ENCODE measurements at regions not wholly inside any gene's neighbourhood (a gene's known extent, or its start where the extent isn't known, plus 50 kb on each side); places are given as distances from the start of the nearest gene placed in this dataset.
"Not testable (repeated sequence)": the region's sequence is repeated elsewhere in the genome, so short reads cannot be mapped to it uniquely, and the experiment has no call there.

GRCh38 chr3:15903759-15904720 lies 106.3 kb upstream of the ANKRD28 start:
- DNase-seq: no peak

GRCh38 chr3:15905041-15905440 lies 107.3 kb upstream of the ANKRD28 start:
- DNase-seq: no peak

GRCh38 chr3:15907403-15907802 lies 109.6 kb upstream of the ANKRD28 start:
- not testable (repeated sequence) for DNase-seq

GRCh38 chr3:15918988-15919387 lies 121.2 kb upstream of the ANKRD28 start:
- no peak for DNase-seq

GRCh38 chr3:15919971-15920370 lies 122.2 kb upstream of the ANKRD28 start:
- no peak for DNase-seq

- DNase-seq: no peak
Measured at GRCh38 chr3:15923640-15924405, 126.0 kb upstream of the ANKRD28 start.

GRCh38 chr3:15924914-15925313 lies 127.1 kb upstream of the ANKRD28 start:
- no peak for DNase-seq

GRCh38 chr3:15926871-15927270 lies 129.1 kb upstream of the ANKRD28 start:
- DNase-seq: no peak

- DNase-seq: no peak
Measured at GRCh38 chr3:15927969-15928368, 130.2 kb upstream of the ANKRD28 start.

- no peak for DNase-seq
Measured at GRCh38 chr3:15929944-15930571, 132.3 kb upstream of the ANKRD28 start.

- no peak for DNase-seq
Measured at GRCh38 chr3:15932348-15933300, 134.8 kb upstream of the ANKRD28 start.

- no peak for DNase-seq
Measured at GRCh38 chr3:15933439-15934139, 135.8 kb upstream of the ANKRD28 start.

- no peak for DNase-seq
Measured at GRCh38 chr3:15934389-15935195, 136.8 kb upstream of the ANKRD28 start.

- no peak for DNase-seq
Measured at GRCh38 chr3:15936312-15936711, 138.5 kb upstream of the ANKRD28 start.

GRCh38 chr3:15940641-15941040 lies 142.9 kb upstream of the ANKRD28 start:
- DNase-seq: no peak

GRCh38 chr3:15941457-15941856 lies 143.7 kb upstream of the ANKRD28 start:
- not testable (repeated sequence) for DNase-seq

GRCh38 chr3:15941958-15942357 lies 144.2 kb upstream of the ANKRD28 start:
- no peak for DNase-seq

GRCh38 chr3:15942462-15942861 lies 144.7 kb upstream of the ANKRD28 start:
- no peak for DNase-seq

GRCh38 chr3:15942936-15943335 lies 145.2 kb upstream of the ANKRD28 start:
- DNase-seq: no peak

GRCh38 chr3:15948388-15948787 lies 150.6 kb upstream of the ANKRD28 start:
- DNase-seq: no peak

Data from activated CD4-positive, alpha-beta T cell treated with anti-CD3 and anti-CD28 coated beads, Interleukin-2, amount 50 U/mL, for 4 hours (primary cell).